GM23338 (cell line): ENCODE measurements at regions not wholly inside any gene's neighbourhood (a gene's known extent, or its start where the extent isn't known, plus 50 kb on each side); places are given as distances from the start of the nearest gene placed in this dataset.

Experiments
- CTCF ChIP-seq, 2 experiments: fragments of 200-600 bp in 1 of 2; sonication (generic) in 1 of 2; conservative IDR thresholded peaks; 2 replicates each; pipeline versions ENCODE4 v1.5.1 to v1.6.1; 2016 to 2017; ENCODE audit warnings: antibody characterized with exemption in 2 of 2, low read depth in 2 of 2, mild to moderate bottlenecking in 2 of 2, moderate library complexity in 1 of 2
- EZH2 ChIP-seq: fragments of 200-600 bp; sonication (generic); IDR thresholded peaks from one replicate; pipeline ENCODE4 v1.8.0; 2017; ENCODE audit warnings: antibody characterized with exemption, mild to moderate bottlenecking, low read depth; ENCODE audit not compliant: unreplicated experiment
- POLR2AphosphoS5 ChIP-seq: IDR thresholded peaks from 2 replicates; pipeline ENCODE4 v1.6.1; 2016; ENCODE audit warnings: antibody characterized with exemption, low read depth

DNA sequence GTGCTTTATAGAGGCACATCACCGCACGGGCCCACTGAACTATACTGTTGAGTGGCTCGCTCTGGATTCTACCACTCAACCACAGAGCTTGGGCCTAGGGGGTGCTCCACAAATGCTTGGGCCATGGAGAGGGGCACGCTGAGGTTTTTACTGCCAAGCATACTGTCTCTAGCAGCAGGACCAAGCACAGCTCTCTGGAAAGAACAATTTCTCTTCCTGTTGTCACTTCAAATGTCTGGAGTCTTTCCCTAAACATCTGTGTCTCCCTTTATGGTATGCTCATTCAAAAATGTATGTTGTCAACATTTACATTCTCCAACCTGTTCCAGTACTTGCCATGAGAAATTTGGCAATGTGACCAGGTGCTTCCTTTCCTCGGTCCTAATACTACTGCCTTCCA is 114.7 kb upstream of the TPM1 start:
- no peak for TF ChIP-seq CTCF (conservative IDR thresholded peaks at IDR 0.05; ENCODE audit: low read depth in 2 of 2)
- no peak for TF ChIP-seq POLR2AphosphoS5
- TF ChIP-seq EZH2, result no peak
